GM19240 (cell line): ENCODE measurements at regions not wholly inside any gene's neighbourhood (a gene's known extent, or its start where the extent isn't known, plus 50 kb on each side); places are given as distances from the start of the nearest gene placed in this dataset.

Experiments used
- DNase-seq: peaks from one replicate; pipeline ENCODE4 v3.0.0; 2011; ENCODE audit warnings: low spot score; ENCODE audit not compliant: insufficient read length

DNA sequence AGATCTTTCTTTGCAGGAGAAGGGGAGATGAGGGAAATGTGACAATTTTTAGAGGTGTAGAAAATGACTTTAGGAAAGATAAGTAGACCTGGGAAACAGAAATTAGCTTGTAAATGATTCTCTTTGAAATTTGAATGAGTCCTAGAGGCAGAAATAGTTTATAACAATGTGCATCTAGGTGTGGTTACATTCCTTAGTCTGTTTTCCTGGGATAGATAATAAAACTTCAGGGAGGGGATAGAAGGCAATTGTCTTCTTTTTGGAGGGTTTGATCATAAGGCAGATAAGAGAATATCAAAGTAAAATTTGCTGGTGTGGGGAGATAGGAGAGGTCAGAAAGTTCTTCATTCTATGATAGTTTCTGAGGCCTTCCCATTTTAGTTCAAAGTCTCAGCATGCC is 1344.3 kb upstream of the LRRTM1 start:
- no peak for DNase-seq

DNA sequence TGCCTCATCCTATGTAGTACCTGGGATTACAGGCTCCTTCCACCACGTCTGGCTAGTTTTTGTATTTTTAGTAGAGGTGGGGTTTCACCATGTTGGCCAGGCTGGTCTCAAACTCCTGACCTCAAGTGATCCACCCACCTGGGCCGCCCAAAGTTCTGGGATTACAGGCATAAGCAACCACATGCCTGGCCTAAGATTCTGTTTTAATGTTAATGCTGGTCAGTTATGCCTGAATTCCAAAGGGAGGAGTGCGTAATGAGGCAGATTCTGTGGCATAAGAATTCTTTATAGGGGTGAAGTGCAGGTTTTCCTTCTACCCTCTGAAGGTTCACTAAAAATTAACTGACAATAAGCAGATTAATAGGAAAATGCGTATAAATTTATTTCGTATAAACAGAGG is 1343.8 kb upstream of the LRRTM1 start:
- no peak for DNase-seq

DNA sequence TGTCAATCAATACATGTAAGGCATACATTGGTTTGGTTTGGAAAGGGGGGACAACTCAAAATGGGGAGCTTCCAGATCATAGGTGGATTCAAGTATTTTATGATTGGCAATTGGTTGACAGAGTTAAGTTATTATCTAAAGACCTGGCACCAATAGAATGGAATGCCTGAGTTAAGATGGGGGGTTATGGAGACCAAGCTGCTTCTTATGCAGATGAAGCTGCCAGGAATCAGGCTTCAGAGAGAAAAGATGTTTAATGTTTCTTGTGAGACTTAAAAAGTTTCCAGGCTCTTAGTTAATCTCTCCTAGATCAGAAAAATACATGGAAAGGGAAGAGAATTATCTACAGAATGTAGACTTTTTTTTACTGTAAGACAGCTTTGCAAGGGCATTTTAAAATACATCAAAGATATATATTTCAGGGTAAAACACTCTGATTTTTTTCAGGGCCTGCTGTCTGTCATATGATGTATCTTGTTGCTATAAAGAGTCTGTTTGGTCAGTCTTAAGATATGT is 1343.2 kb upstream of the LRRTM1 start:
- DNase-seq, result no peak

DNA sequence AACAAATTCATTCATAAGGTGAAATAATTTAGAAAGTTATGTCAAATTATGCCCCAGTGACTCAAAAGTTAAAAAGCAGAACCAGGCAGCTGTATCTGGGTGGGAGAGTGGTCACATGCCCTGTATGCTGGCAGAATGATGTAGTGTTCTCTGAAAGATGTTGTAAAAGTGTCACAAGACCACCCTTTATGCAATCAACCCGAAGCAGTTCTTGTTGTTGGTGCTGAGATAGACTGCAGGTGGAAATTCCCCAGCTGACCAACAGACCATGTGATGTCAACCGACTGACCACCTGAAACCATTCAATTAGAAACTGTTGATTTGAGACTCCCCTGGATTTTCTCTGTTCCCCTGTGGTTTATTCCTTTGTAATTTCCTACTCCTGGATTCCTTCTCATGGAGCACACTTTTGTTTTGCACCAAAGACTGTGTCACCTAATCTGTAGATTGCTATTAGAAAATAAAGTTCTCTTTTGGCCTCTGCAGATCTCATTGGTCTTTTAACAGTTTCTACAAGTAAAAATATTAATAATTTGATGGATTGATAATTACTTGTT is 1341.3 kb upstream of the LRRTM1 start:
- DNase-seq, result no peak

DNA sequence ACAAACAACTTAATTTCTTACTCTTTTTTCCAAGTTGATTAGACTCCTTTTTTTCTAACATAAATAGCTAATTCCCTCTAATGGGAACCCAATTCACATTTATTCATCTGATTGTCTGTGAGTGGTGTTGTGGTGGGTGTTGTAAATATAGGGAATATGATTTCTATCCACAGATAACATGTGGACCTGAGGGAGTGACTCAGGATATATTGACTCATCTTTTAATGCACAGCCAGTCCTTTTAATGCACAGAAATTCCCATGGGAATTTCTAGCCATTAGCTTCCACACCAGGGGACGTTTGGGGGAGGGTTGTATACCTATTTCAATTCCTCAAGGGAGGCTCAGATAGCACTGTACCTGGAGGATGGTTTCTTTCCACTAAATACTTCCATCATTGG is 1339.6 kb upstream of the LRRTM1 start:
- DNase-seq, result no peak

DNA sequence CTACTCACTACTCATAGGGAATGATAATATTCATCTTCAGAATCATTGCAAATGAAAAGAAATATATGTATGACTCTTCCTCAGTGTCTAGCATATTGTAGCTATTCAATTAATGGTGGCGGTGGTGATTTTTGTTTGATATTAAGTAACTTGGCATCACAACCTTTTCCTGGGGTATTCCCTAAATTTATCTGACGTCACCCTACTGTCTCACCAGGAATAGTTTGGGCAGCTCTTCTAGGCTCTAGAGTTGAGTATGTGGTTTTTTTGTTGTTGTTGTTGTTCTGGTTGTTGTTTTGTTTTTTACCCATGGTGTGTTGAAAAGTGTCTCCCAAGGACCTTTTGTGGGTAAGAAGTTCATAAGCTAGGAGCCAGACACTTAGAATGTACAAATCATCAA is 1320.3 kb upstream of the LRRTM1 start:
- no peak for DNase-seq

DNA sequence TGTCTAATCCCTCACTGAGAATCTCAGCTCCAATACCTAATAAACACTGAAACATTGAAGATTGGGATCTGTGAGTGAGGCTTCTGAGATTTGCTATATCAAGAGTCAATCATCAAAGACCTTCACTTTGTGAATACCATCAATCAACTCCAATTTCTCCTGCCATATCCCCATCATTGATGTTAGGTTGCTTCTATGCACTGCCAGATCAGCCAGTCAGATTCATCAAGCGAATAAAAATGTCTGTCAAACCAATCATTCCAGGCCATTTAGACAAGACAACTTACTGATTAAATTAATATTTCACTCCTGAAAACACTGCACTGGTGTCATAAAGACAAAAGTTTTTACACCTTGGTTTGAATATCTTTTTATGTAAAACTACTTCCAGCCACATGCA is 1295.5 kb upstream of the LRRTM1 start:
- DNase-seq, result no peak

DNA sequence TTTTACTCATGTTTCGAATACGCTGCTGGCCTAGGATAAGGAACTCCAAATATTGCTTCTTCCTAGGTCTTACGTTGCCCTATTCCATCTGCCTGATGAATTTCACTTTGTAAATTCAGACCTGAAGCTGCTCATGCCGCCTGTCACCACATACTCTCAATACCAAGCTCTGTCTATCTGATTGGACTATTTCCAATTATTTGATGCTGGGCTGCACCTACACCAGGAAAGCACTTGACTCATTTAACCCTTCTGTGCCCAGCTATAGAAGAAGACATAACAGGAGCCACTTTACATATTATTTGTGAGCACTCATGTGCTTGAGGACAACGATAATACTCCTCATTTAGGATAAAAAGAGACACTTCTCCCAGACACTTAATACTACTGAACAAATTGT is 1293.9 kb upstream of the LRRTM1 start:
- no peak for DNase-seq

DNA sequence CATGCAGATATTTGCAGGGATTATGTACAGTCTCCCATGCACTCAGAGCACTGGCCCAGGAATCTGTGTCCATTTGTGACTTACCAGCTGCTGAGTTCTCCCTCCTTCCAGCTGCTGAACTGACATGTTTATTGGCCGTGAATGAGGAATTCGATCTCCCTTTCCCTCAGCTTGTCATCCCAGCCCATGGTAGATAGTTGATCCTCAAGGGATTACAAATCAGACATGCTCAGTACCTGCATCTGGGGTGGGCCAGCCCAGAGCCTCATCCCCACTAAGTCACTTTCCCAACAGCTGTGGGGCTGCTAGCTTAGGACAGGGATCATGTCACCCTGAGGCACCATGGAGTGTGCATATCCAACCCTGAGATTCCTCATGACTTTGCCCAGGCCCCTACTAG is 1284.9 kb upstream of the LRRTM1 start:
- DNase-seq, result no peak

DNA sequence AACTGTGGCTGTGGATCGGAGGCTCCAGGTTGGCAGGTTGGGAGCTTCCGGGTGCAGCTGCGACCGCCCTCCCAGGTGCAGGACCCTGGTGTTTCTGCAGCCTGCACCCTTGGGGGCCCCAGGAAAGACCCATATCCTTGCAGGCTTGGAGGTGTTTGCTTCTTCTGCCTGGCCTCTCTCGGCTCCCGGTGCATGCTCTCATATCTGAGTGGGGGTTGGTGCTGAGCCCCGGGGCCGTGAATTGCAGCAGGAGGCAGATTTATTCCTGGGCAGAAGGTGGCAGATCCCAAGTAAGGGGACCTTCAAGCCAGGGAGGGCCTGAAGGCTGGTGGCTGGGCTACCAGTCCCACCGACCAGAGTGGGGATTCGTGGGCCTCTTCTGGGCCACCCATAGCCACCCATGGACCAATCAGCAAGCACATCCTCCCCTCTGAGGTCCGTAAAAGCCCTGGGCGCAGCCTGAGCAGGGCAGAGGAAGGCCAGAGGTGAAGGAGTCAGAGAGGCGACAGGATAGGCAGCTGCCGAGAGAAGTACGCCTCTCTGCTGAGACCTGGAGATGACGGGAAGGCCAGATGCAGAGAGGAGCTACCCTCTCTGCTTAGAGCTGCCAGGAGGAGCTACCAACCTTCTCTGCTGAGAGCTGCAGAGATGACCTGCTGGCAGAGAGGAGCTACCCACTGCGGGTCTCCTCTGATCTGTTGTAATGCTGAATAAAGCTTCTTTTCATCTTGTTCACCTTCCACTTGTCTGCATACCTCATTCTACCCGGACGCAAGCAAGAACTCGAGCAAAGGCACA is 1279.0 kb upstream of the LRRTM1 start:
- no peak for DNase-seq

DNA sequence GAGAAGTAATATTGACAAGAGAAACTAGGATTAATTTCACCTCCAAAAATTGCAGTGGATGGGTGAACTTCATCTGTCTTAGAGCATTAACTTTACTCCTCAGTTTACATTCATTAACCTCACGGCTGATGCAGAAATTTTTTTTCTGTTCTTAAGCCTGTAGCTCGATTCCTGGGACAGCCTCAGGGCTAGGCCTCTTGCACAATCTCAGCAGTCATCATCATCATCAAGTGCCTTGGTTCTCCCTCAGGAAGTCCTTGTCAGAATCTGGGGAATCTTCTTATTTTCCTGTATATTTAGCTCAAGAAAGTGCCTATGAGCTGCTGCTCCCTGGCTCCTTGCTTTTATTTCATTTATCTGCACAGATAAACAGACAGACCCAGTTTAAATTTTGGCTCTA is 1272.2 kb upstream of the LRRTM1 start:
- no peak for DNase-seq

DNA sequence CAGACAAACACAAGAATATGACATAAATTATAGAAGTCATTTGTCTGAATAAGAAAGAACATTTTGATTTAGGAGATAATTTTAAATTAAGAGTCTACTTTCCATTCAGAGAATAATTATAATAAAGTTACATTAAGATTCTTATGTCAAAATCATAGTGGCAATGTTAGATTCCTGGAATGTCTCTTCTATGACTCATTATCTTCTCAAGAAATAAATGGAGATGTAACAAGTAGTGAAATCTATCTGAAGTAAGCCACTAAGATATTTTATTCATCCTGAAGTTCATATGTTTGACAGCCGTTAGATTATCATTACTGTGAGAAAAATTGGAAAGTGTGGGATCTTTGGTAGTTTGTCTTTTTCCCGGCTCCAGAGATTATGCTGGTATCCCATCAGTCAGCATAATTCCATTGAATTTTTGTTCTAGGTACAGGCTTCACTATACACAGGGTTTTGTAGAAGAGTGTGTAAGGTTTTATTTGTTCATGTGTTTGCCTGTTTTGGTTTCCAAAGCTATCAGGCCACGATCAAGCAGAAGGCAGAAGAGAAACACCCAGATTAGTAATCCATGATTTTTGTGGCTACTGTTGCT is 1246.6 kb upstream of the LRRTM1 start:
- DNase-seq, result no peak

DNA sequence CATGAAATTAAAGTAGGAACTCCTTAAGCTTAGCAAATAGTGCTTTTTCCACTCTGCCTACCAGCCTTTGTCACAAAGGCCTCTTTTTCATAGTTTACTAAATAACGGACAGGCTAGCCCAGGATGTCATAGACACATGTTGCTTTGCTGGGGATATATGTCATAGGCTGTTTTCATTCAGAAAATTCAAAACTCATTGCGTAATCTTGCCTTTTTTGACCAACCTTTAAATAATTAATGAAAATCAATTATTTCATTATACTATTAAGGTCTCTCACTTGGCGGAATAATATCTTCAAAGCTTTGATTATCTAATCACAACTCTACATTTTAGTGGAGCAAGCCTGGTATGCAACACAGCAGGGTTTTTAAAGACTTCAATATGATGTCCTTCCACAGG is 1245.7 kb upstream of the LRRTM1 start:
- DNase-seq, result no peak

DNA sequence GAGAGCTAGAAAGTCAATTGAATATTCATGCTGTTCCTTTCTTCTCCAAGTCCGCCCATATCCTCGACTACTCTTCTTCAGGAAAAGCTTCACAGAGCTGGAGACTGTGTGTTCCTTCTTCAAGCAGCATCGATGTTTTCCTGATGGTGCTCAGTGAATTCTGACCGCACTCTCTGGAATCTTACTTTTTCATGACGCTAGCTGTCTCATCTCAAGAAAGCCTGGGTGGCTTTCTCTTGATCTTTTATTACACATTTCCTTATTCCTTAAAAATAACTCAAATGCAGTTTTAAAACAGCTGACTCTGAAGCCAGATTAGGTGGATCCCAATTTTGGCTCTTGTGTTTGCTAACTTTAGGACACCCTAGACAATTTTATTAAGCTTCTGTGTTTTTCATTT is 1245.1 kb upstream of the LRRTM1 start:
- DNase-seq, result no peak

DNA sequence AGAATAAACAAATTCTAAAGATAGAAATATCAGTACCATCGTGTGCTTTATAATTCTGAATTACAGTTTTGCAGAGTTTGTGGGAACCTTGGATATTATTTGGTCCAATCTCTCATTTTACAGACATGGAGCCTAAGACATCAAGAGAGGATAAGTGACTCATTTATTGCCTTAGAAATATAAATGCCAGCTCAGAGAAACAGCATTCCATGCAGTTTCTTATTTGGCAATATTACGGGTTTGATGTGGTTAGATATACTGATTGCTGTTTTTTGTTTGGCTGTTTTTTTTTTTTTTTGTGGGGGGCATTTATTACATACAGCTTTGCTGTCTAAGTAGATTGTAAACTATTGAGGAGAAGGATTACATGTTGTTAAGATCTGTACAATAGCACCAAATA is 1241.1 kb upstream of the LRRTM1 start:
- DNase-seq, result no peak

DNA sequence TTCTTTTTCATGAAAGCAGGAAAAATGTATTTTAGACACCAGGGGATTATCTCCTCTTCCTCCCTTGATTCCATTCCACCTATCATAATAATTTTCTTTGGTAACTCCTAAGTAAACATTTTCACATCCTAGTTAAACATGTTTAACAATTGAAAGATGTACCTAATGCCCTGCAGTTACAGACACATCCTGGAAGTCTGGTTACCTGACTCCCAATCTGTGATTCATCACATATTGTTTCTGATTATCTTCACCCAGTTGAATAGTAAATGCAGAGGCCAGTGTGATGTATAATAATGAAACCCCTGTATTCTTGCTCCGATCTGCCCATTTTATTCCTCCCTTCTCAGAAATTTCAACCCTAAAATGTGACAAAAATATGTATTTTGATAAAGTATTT is 1237.6 kb upstream of the LRRTM1 start:
- DNase-seq, result no peak

DNA sequence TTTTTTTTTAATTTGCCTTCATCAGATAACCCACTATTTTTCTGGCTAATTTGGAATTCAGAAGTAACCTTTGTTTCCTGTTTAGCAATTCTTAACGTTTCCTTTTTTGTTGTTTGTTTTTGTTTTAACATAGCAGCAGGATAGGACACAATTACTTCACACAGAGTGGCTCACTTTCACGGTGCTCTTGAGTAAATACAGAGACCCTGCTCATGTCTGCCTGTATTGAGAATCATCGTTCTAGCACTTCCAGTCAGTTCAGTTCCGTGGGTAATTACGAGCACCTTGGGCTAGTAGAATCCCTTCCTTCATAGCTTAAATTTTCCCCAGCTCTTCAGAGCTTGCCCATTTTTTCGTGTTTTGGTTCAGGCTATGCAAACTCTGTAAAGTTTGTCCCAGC is 1225.4 kb upstream of the LRRTM1 start:
- no peak for DNase-seq

DNA sequence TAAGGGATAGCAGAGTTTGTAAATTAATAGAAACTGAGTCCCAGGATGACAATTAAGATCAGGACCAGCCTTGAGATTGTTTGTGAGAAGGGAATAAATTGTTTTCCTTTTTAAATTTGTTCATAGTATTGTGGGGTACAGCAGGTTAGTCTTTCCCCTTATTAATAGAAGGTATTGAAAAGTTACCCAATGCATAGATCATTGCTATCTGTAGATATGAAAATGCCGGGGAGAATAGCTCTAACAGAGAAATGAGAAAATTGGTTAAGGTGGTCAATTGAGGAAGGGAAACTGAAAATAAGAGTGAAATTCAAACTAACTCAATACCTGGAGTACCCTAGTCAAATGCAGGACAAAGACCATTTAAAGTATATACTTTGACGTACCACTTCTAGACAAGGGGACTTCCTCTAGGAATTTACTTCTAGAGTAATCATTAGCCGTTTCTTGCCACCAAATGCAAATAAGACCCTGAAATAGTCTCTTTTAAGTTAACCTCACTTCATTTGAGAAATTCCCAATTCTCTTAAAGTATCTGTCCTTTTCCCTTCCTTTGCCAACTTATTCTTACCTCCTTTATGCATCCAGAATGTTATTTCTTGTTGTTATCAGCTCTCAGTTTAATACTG is 1224.4 kb upstream of the LRRTM1 start:
- DNase-seq, result no peak

DNA sequence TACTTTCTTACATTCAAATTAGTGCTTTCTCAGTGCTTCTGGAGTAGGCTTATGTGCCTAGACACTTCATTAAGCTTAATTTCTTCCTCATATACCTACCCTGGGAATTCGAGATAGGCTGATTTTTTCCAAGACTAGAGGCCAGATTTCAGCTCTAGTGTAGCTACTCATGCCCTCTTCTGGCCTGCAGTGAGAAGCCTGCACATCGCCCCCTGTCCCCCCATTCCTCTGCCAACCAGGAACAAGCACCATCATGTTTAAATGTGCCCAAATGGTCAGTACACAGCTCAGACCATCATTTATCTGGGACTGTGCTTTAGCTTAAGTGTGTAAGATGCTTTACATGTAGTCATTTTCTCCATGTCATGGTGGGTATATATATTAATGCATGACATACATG is 1218.8 kb upstream of the LRRTM1 start:
- DNase-seq, result no peak

DNA sequence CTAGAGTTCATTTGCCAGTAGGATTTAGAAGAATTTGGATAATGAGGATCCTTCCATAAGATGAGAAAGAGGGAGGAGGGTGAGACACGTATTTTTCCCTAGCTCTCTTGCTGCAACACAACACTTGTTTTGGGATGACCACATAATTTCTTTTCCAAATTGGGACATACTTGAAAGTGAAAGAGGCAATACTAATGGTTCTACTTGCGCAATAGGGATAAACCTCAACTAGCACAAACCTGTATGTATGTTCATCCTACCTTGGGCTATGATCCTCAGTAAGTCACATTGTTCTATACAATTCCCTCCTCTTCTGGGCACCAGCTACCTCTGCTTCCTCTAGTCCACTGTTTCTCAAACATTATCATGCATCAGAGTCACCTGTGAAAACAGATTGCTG is 1208.8 kb upstream of the LRRTM1 start:
- DNase-seq, result no peak

DNA sequence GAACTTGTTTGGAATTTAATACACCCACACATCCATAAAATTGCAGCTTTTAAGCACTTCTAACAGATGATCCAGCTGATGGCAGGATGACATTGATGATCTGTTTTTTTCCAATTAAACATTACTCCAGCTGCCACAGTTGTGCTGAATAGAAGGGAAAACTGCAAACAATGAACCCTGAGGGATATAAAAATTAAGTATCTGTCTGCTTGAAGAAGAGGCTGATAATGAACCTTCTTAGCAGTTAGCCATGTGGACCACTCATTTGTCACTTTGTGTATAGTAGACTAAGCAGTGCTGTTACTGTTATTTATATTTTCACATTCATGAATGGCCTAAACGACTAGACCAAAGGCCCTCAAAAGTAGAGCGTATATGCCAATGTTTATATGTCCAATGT is 1201.0 kb upstream of the LRRTM1 start:
- DNase-seq, result no peak

DNA sequence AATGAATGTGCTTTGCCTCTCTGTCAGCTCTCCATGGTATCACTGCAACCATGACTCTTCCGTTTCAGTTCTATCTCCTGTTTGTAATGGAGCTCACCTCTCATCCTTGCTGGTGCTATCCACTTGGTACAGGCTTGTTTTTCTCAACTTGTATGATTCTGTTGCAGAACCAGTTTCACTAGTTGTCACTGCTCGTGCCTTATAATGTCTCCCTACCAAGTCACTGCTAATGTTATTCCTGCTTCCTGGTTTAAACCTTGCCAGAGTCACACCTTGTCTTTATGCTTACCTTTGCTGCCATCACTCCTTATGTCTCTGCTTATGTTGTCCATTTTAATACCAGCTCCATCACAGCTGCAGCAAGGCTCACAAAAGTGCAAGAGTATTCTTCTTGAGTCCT is 1191.0 kb upstream of the LRRTM1 start:
- DNase-seq, result no peak
